Tibial nerve (tissue), 4 donors: ENCODE measurements at regions not wholly inside any gene's neighbourhood (a gene's known extent, or its start where the extent isn't known, plus 50 kb on each side); places are given as distances from the start of the nearest gene placed in this dataset.
"Not testable (repeated sequence)": the region's sequence is repeated elsewhere in the genome, so short reads cannot be mapped to it uniquely, and the experiment has no call there.

ENCODE experiments used
- DNase-seq, 2 donors: peaks; one replicate each; pipeline ENCODE4 v3.0.0-alpha.2; 2019; ENCODE audit warnings: low spot score in 2 of 2
- H3K27ac ChIP-seq, 4 donors: fragments of 200-600 bp; sonication (generic) in 3 of 4; one replicate each; pipeline ENCODE4 v1.5.1; 2017 to 2019; ENCODE audit warnings: mild to moderate bottlenecking in 1 of 4
- H3K27me3 ChIP-seq, 2 donors: fragments of 200-600 bp; sonication (generic) in 1 of 2; one replicate each; pipeline versions ENCODE4 v1.5.1 to v1.6.0; 2017 to 2019
- H3K36me3 ChIP-seq, 3 donors: fragments of 200-600 bp; sonication (generic); one replicate each; pipeline ENCODE4 v1.5.1; 2018 to 2019
- H3K4me1 ChIP-seq, 4 donors: fragments of 200-600 bp; sonication (generic) in 3 of 4; one replicate each; pipeline ENCODE4 v1.5.1; 2017 to 2019
- H3K4me3 ChIP-seq, 4 donors: fragments of 200-600 bp; sonication (generic) in 3 of 4; one replicate each; pipeline ENCODE4 v1.5.1; 2017 to 2019; ENCODE audit warnings: mild to moderate bottlenecking in 1 of 4, moderate library complexity in 1 of 4
- H3K9me3 ChIP-seq, 4 donors: fragments of 200-600 bp; sonication (generic) in 3 of 4; one replicate each; pipeline ENCODE4 v1.5.1; 2017 to 2019
- CTCF ChIP-seq, 5 experiments: fragments of 200-600 bp in 3 of 5; fragments of 450-650 bp in 2 of 5; sonication (generic) in 3 of 5; IDR thresholded peaks; one replicate each; pipeline ENCODE4 v1.5.1; 2016 to 2019; ENCODE audit warnings: antibody characterized with exemption in 5 of 5, mild to moderate bottlenecking in 3 of 5, moderate library complexity in 2 of 5
- EP300 ChIP-seq, 2 donors: sonication (generic); formaldehyde crosslinking; IDR thresholded peaks; one replicate each; pipeline ENCODE4 v1.6.1; 2017; ENCODE audit warnings: antibody characterized with exemption in 2 of 2, mild to moderate bottlenecking in 1 of 2
- POLR2A ChIP-seq, 2 donors: fragments of 450-650 bp; IDR thresholded peaks; one replicate each; pipeline ENCODE4 v1.6.1; 2017; ENCODE audit warnings: antibody characterized with exemption in 2 of 2, mild to moderate bottlenecking in 2 of 2, moderate library complexity in 2 of 2
- WGBS, 2 donors: methylation state at CpG; one replicate each; pipeline ENCODE4 v1.1.5; 2018; 5-methylcytosine and 5-hydroxymethylcytosine counted together

GRCh38 chr1:164166454-164166853, 392.5 kb upstream of the PBX1 start:
- WGBS, 2 donors: 70 to 76% methylated on average over 6 of the region's 6 CpGs
- H3K36me3 ChIP-seq, H3K4me3 ChIP-seq, H3K4me1 ChIP-seq, H3K27ac ChIP-seq, H3K27me3 ChIP-seq: not testable (repeated sequence)
- peaks cover 0 to 10% (median 0%) of the 10 kb centered on the region in 4 donors for H3K9me3 ChIP-seq
- peak in 2 of 5 experiments; percentile 7 to 26 for TF ChIP-seq CTCF (IDR thresholded peaks at IDR 0.05)
- DNase-seq: peak in 1 of 2 donors; percentile 8

GRCh38 chr1:164177118-164177517, 381.9 kb upstream of the PBX1 start:
- Histone ChIP-seq H3K27ac (no peak overlapping the region), H3K9me3 (no peaks in the 10 kb centered on the region), H3K36me3 (no peaks in the 10 kb centered on the region), H3K4me1 (no peaks in the 10 kb centered on the region), H3K4me3 (no peak overlapping the region), H3K27me3 (no peaks in the 10 kb centered on the region)
- DNase-seq: no peak
- 81 to 83% methylated on average over 2 of the region's 2 CpGs for WGBS, 2 donors
- TF ChIP-seq EP300 (IDR thresholded peaks at IDR 0.05) (no peak), CTCF (IDR thresholded peaks at IDR 0.05) (no peak), POLR2A (IDR thresholded peaks at IDR 0.05) (no peak)

- no peak for TF ChIP-seq EP300 (IDR thresholded peaks at IDR 0.05)
- no peak for TF ChIP-seq POLR2A (IDR thresholded peaks at IDR 0.05)
- TF ChIP-seq CTCF (IDR thresholded peaks at IDR 0.05): no peak
- Histone ChIP-seq H3K4me3 (no peak overlapping the region), H3K27me3 (no peaks in the 10 kb centered on the region), H3K27ac (no peak overlapping the region), H3K4me1 (no peaks in the 10 kb centered on the region), H3K9me3 (no peaks in the 10 kb centered on the region), H3K36me3 (no peaks in the 10 kb centered on the region)
- no peak for DNase-seq
Measured at GRCh38 chr1:164180824-164181223, 378.2 kb upstream of the PBX1 start.

- Histone ChIP-seq H3K4me1 (no peaks in the 10 kb centered on the region), H3K36me3 (no peaks in the 10 kb centered on the region), H3K27me3 (no peaks in the 10 kb centered on the region), H3K4me3 (no peak overlapping the region), H3K27ac (no peak overlapping the region), H3K9me3 (no peaks in the 10 kb centered on the region)
- DNase-seq: no peak
- TF ChIP-seq POLR2A (IDR thresholded peaks at IDR 0.05): no peak
- TF ChIP-seq CTCF (IDR thresholded peaks at IDR 0.05): no peak
- TF ChIP-seq EP300 (IDR thresholded peaks at IDR 0.05): no peak
- WGBS, 2 donors: 80 to 84% methylated on average over 4 of the region's 4 CpGs
Measured at GRCh38 chr1:164183854-164184635, 374.9 kb upstream of the PBX1 start.

- DNase-seq: no peak
- H3K36me3 ChIP-seq: no peaks in the 10 kb centered on the region
- H3K9me3 ChIP-seq: no peaks in the 10 kb centered on the region
- no peaks in the 10 kb centered on the region for H3K27me3 ChIP-seq
- TF ChIP-seq POLR2A (IDR thresholded peaks at IDR 0.05) (no peak), EP300 (IDR thresholded peaks at IDR 0.05) (no peak), CTCF (IDR thresholded peaks at IDR 0.05) (no peak)
- 82 to 88% methylated on average over 5 of the region's 5 CpGs for WGBS, 2 donors
- H3K27ac ChIP-seq: no peak overlapping the region
- H3K4me1 ChIP-seq: no peaks in the 10 kb centered on the region
- no peak overlapping the region for H3K4me3 ChIP-seq
Measured at GRCh38 chr1:164186881-164187280, 372.1 kb upstream of the PBX1 start.
